Myocyte (in vitro differentiated cells): ENCODE measurements at regions not wholly inside any gene's neighbourhood (a gene's known extent, or its start where the extent isn't known, plus 50 kb on each side); places are given as distances from the start of the nearest gene placed in this dataset.
"Not testable (repeated sequence)": the region's sequence is repeated elsewhere in the genome, so short reads cannot be mapped to it uniquely, and the experiment has no call there.

Experiments
- DNase-seq: peaks from one replicate; pipeline ENCODE4 v3.0.0-alpha.2; 2012; ENCODE audit warnings: low read depth

DNA sequence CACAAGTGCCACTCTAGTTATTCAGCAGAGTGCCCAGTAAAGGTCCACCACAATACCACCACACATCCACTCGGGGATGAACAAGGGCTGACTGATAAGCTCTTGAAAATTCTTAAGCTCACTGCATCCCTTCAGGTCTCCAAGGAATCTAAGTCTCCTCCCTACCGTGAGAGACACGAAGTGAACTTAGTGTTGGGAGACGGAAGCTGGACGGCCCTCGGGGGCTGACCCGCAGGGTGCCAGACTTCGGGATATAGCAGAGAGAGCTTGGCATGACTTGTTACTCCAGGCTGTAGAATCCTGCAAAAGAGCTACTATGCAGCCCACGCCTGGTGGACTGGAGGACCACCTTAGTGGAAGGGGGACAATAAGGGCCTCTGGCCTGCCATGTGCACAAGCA is 75.1 kb downstream of the LYZL1 start:
- DNase-seq = not testable (repeated sequence)

- DNase-seq = not testable (repeated sequence)
Observed at GRCh38 chr10:29366206-29366605, 77.3 kb downstream of the LYZL1 start.

DNA sequence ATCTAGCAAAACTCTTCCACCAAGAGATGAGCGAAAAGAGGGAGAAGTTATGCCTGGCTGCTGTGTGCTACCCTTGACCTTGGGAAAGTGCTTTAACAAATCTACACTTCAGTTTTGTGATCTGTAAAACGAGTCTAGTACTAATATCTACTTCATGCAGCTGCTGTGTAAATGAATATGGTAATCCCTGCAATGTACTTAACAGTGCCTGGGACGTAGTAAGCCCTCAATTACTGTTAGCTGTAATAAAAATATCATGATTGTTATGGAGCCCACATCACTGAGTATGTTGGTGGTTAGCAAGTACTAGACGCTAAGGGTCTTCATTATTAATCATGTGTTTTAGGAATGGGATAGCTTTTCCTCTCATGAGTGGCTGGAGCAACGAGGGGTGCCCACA is 80.5 kb downstream of the LYZL1 start:
- DNase-seq = no peak

DNA sequence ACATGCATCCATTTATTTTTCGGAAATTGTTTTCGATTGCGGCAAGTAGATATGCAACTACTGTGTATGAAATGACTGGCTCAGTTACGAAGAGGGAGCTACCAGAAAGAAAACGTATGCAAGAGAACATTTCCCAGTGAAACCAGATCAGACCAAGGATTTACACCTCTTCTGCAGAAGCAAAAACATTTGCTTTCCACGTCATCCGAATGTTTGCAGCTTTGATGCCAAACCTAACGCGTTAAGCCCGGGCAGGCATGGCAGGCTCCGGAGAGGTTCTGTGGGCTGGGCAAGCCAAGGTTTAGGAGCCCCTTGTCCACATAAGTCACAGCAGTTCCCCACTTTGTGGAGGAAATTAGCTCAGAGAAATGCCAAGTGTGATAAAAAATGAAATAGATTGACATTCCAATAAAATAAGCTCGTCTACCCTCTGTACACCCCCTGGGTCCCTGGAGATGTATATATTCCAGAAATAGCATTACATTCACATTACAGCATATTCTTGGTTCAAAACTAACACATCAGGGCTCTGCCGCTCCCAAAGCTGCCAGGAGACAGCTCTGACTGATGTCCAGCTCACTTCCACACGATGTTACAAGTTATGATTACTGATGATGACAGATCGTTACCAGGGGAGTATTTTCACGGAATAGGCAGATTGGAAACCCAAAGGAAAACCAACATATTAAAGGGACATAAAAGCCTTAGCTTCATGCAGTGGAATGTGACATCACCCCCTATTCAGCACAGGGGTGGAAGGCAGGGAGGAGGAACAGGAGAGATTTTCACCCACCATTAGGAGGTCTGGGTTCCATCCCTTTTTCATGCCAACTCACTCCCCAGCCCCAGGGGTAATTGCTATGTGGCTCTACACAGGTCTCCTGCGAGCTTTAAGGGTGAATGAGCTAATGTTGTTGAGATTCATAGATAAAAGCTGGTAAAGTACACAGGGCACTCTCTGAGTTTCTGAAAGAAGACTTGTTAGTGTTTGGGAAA is 81.5 kb downstream of the LYZL1 start:
- DNase-seq = peak; percentile 25

GRCh38 chr10:29372920-29373319 is 84.0 kb downstream of the LYZL1 start:
- no peak for DNase-seq

DNA sequence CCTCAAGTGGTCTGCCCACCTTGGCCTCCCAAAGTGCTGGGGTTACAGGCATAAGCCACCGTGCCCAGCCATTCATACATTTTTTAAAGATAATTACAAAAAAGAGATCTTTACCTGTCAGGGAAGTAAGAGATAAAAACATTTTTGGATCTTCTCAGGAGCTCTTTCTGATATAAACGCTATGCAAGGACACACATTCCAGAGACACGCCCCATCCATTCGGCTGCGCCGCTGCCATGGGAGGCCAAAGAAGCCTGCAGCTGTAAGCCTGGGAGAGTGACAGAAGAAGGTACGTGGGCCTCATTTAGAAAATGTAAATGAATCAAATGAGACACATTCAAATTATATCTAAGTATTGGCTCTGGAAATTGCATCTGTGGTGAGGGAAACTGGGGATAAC is 85.3 kb downstream of the LYZL1 start:
- no peak for DNase-seq

- no peak for DNase-seq
Observed at GRCh38 chr10:29375888-29376287, 87.0 kb downstream of the LYZL1 start.

DNA sequence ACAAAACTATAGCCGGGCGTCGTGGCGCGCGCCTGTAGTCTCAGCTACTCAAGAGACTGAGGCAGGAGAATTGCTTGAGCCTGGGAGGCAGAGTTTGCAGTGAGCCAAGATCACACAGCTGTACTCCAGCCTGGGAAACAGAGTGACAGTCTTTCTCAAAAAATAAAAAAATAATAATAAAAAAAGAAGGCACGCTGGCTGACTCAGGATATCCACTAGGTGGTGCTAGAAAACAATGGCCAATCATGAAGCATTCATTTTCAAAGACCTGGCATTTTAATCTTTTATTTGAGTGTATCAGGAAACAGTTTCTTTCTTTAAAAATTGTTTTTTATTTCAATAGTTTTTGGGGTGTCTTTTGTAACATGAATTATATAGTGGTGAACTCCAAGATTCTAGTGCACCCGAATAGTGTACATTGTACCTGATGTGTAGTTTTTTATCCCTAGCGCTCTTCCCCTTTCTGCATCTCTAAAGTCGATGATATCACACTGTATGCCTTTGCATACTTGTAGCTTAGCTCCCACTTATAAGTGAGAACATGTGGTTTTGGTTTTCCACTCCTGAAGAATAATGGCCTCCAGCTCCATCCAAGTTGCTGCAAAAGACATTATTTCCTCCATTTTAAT is 88.6 kb downstream of the LYZL1 start:
- DNase-seq = peak; percentile 43

GRCh38 chr10:29378106-29378505 is 89.2 kb downstream of the LYZL1 start:
- no peak for DNase-seq

DNA sequence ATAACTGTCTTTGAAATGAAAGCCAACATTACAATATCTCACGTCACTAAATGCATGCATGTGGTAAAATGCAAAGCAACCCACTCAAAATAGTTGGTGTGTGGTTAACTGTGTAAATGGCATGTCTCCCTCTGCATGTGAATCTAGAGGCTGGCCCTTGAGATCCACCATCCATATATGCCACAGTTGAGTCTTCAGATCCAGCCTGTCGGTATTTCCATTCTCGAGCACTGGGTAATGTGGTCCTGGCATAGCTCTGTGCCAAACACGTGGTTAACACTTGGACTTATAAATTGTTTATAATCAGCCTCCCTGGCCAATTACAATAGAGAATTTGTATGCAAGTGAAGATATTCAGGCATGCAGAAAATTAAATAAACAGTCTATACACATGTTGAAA is 90.3 kb downstream of the LYZL1 start:
- DNase-seq = no peak

DNA sequence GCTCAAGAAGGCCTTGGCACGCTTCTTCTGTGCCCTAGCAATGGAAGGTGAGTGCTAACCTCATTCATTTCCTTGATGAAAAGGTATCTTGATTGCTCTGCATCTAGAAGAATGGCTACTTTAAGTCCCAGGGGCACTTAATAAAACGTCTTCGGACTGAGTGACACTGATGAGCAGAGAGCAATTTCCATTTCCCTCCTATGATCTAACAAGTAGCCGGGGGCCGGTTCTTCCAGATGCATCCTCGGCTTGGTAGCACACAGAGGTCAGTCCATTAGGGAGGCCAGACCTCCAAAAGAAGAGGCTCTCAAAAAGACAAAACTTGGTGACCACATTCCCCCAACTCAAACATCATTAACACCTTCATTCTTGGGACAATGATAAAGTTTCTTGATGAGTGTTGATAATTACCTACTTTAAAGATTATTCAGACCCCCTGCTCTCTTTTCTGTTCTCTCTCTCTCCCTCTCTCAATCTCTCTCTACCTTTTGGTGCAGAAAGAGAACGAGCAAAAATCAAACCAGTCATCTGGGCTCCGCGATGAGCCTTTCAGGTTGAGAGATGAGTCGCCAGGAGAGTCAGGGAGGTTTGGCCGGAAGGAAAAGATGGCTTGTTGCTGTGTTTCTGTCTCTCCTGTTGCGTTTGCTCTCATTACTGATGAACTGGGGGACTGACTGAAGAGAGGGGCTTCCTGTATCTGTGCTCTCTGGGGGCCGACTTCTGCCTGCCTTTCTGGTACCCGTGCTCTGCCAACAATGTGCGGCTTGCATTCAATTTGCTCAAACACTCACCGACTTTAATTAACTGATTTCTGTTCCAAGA is 91.1 kb downstream of the LYZL1 start:
- not testable (repeated sequence) for DNase-seq

- DNase-seq = not testable (repeated sequence)
Observed at GRCh38 chr10:29380599-29381511, 92.0 kb downstream of the LYZL1 start.

- peak; percentile 44 for DNase-seq
Observed at GRCh38 chr10:29386342-29386999, 97.6 kb downstream of the LYZL1 start.

DNA sequence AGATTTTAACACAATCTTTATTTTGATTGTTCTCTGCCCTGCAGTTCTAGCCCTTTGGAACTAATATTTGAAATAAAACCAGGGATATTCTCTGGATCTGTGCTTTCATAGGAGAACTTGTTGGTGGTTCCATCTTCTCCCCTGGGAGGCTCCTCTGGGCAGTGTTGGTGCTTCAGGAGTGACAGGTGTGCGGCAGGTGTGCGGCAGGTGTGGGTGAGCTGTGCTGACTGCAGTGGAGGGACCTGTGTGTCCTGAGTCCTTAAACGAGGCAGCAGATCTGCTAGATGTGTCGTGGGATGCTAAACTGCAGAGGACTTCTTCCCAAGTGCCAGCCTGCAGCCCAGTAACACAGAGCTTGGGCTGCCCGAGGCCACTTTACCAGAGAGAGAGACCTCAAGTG is 98.4 kb downstream of the LYZL1 start:
- DNase-seq = no peak

DNA sequence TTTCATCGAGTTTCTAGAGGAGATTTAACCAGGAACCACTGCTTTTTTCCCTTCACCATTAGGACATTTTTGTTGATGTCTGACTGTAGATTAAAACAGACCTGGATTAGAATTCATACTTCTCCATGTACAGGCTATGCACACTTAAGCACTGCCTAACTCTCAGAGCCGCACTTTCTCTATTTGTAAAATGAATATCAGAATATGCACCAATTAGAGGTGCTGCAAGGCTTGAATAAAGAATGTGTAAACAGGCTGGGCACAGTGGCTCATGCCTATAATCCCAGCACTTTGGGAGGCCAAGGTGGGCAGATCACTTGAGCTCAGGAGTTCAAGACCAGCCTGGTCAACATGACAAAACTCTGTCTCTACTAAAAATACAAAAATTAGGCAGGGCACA is 99.2 kb downstream of the LYZL1 start:
- DNase-seq = not testable (repeated sequence)

DNA sequence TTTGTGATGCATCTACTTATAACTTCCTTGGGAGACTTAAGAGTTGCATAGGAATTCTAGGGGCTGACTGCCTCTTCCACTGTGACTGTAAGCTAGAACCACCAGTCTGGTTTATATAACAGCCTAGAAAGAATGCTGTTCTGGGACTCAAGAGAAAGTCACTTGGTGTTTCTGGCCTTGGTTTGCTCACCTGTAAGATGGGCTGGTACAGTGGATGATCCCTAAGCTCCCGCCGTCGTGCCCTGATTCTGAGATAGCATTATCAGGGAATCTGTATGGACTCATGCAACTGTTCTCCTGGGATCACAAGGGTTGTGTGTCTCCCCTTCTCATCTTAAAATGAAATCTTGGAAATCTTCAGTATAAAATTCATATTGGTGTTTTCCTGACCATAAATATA is 100.6 kb downstream of the LYZL1 start:
- no peak for DNase-seq

DNA sequence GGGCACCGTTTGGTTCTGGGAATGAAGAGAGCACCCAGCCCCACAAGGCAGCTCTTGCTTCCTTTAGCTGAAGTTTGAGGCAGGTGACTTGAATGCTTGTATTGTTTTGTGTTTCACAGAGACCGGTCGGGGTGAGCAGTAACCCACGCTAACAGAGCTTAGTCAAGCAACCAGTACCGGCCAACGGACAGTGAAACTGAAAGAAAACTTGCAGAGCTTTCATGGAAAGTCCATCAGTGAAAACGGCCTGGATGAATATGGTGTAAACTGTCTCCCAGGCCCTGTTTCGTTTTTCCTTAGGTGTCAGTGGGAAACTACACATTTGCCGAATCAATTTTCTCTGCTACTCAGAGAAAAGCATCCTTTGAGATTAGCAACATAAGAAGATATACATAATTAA is 101.1 kb downstream of the LYZL1 start:
- no peak for DNase-seq

- DNase-seq = peak; percentile 51
Observed at GRCh38 chr10:29392376-29393021, 103.6 kb downstream of the LYZL1 start.

DNA sequence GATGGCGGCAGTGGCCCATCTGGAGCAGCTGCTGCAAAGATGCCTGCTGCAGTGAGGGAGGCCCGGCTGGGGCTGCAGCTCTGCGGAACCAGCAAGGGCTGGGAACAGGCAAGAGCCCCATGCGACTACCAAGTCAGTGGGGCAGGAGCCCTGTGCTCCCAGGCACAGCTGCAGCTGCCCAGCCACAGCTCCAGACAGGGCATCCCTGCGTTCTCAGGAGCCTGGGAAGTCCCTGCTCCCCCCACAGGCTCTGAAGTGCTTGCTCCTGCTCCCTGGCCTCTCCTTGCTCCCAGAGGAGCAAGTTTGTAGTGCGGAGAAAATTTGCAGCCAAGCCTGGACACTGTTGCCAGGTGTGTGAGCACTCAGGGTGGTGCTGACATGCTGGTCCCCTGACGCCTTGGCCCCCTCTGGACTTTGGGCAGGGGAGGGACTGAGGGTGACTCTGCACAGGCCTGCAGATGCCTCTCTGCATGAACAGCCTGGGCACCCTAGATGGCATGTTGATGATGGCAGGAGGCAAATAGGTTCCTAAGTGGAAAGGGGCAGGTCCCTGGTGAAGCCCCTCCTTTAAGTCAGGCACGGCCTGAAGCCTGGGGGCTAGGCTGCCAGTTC is 105.6 kb downstream of the LYZL1 start:
- no peak for DNase-seq
